ENCODE measurements at regions not wholly inside any gene's neighbourhood (a gene's known extent, or its start where the extent isn't known, plus 50 kb on each side); places are given as distances from the start of the nearest gene placed in this dataset.
A peak's percentile ranks its signal among the peaks of the same experiment; 100 is the strongest.

GRCh38 chr5:2142456-2142954 is 259.8 kb upstream of the IRX4 start:
- H3K79me1 ChIP-seq (ENCODE audit: low read depth, low read length), result no peaks in the 10 kb centered on the region
- DNase-seq (ENCODE audit: low read depth in 1 of 2, low spot score in 2 of 2), result no peak
- H2AFZ ChIP-seq (ENCODE audit: low read length), result no peak overlapping the region
- H3K23ac ChIP-seq (ENCODE audit: insufficient read length), result no peak overlapping the region
- no peak overlapping the region for H2BK120ac ChIP-seq (replicated peaks; ENCODE audit: low read depth, low read length)
- H3K36me3 ChIP-seq (ENCODE audit: control insufficient read depth in 2 of 4, insufficient read depth in 4 of 4, low read length in 3 of 4), result no peaks in the 10 kb centered on the region
- H3K9ac ChIP-seq (replicated peaks in 1 of 4; ENCODE audit: extremely low read depth in 1 of 4, low read depth in 3 of 4, low read length in 3 of 4), result no peak overlapping the region
- H3K79me2 ChIP-seq (ENCODE audit: control insufficient read depth in 1 of 2, insufficient read depth in 2 of 2, low read length in 2 of 2), result no peaks in the 10 kb centered on the region
- no peak overlapping the region for H2BK20ac ChIP-seq (ENCODE audit: low read length)
- H3K23me2 ChIP-seq (ENCODE audit: low read depth, low read length), result peaks cover 14% of the 10 kb centered on the region; the same call in 1 of the 2 replicates
- no peak overlapping the region for H2AK5ac ChIP-seq (ENCODE audit: low read depth, low read length)
- H3K27ac ChIP-seq (ENCODE audit: low read depth, low read length), result no peak overlapping the region
- H3K4me1 ChIP-seq (replicated peaks in 1 of 4; ENCODE audit: control insufficient read depth in 3 of 4, insufficient read depth in 4 of 4, low read length in 3 of 4), result no peaks in the 10 kb centered on the region
- H3K27me3 ChIP-seq (replicated peaks in 1 of 4; ENCODE audit: control insufficient read depth in 3 of 4, extremely low read depth in 1 of 4, insufficient read depth in 3 of 4, low read length in 3 of 4), result no peaks in the 10 kb centered on the region
- H2BK5ac ChIP-seq (ENCODE audit: low read depth, low read length), result no peak overlapping the region
- CTCF ChIA-PET (ENCODE audit: partially characterized antibody), result interaction anchor here (1.4 kb wide), 1 partner anchor 17 kb away, joined by 3 read pairs; no protein-coding TSS in a partner anchor
- H3K4ac ChIP-seq (replicated peaks; ENCODE audit: insufficient read length, low read depth, low read length), result no peak overlapping the region
- WGBS, 2 experiments (ENCODE audit: extremely low coverage in 1 of 2, insufficient coverage in 1 of 2, insufficient read length in 1 of 2, insufficient replicate concordance in 2 of 2, low coverage in 1 of 2, low lambda C conversion rate in 2 of 2, missing lambda C conversion rate in 1 of 2), result 89% methylated on average over 13 of the region's 13 CpGs; no CpG with 5 or more reads in 1 of the 2 experiments
- H3K4me3 ChIP-seq (ENCODE audit: extremely low read depth in 1 of 4, insufficient read depth in 2 of 4, low read depth in 3 of 4, low read length in 4 of 4), result no peak overlapping the region
- no peaks in the 10 kb centered on the region for H4K20me1 ChIP-seq (replicated peaks in 1 of 2; ENCODE audit: control insufficient read depth in 1 of 2, insufficient read depth in 2 of 2, low read length in 2 of 2)
- no peak overlapping the region for H3K14ac ChIP-seq (ENCODE audit: insufficient read length)
- no peak overlapping the region for H4K91ac ChIP-seq (replicated peaks; ENCODE audit: insufficient read length, low read length)
- H2BK12ac ChIP-seq (ENCODE audit: low read depth, low read length), result no peak overlapping the region
- H2BK15ac ChIP-seq (ENCODE audit: low read length), result no peak overlapping the region
- H4K5ac ChIP-seq (ENCODE audit: insufficient read length, low read depth, low read length), result no peak overlapping the region
- no peak overlapping the region for H3K18ac ChIP-seq (ENCODE audit: extremely low read depth, low read length)
- H3K56ac ChIP-seq (replicated peaks; ENCODE audit: insufficient read length, low read depth, low read length), result no peak overlapping the region
- no peak overlapping the region; the same call in 1 of the 2 replicates for H4K8ac ChIP-seq (ENCODE audit: extremely low read depth, insufficient read depth, low read length)
- POLR2A ChIA-PET (ENCODE audit: partially characterized antibody), result no interaction called here
- no peak for FAIRE-seq
- TF ChIP-seq RNF2 (IDR thresholded peaks at IDR 0.05; ENCODE audit: borderline replicate concordance, low read depth, low read length, missing control alignments, poor library complexity, severe bottlenecking) (no peak), E2F6 (IDR thresholded peaks at IDR 0.05) (peak; percentile 41; the same call in 1 of the 2 replicates), GTF2F1 (IDR thresholded peaks at IDR 0.05; ENCODE audit: borderline replicate concordance, low read depth, low read length) (no peak), CHD2 (IDR thresholded peaks at IDR 0.05; ENCODE audit: low read length) (no peak), SAP30 (IDR thresholded peaks at IDR 0.05; ENCODE audit: insufficient read depth, insufficient replicate concordance, low read length) (no peak), TAF1 (IDR thresholded peaks at IDR 0.05; ENCODE audit: low read depth, low read length) (no peak)
- no peak overlapping the region for H3K4me2 ChIP-seq (ENCODE audit: insufficient read depth in 1 of 2, low read depth in 2 of 2, low read length in 2 of 2)
- H3K9me3 ChIP-seq (ENCODE audit: insufficient read depth in 2 of 2, low read depth in 1 of 2, low read length in 1 of 2), result peaks cover 2 to 14% of the 10 kb centered on the region in 2 experiments; a peak in 3 of 4 replicates

Data from H1 (cell line).